ENCODE measurements at regions not wholly inside any gene's neighbourhood (a gene's known extent, or its start where the extent isn't known, plus 50 kb on each side); places are given as distances from the start of the nearest gene placed in this dataset.

- no peak for FAIRE-seq
- no peak for DNase-seq (ENCODE audit: insufficient read length, low spot score)
These were observed 383.8 kb downstream of the LMO4 start for GRCh38 chr1:87712261-87713010.

DNA sequence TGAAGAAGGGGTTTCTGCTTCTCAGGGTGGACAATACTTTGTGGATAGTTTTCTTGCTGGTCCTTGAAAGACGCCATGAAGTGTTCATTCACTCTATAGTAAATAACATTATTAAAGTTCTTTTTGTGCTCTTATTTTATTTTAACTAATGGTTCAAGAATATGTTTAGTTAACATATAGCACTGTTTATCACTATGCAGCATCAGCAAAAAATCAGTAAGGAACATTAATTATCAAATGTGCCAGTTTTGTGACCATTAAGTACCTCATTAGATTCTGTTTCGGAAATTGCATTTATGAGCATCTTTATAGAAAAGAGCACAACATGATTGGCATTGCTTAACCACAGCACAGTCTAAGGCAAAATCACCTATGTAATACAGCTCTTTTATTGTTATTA is 385.6 kb downstream of the LMO4 start:
- FAIRE-seq = no peak
- DNase-seq (ENCODE audit: insufficient read length, low spot score) = no peak

DNA sequence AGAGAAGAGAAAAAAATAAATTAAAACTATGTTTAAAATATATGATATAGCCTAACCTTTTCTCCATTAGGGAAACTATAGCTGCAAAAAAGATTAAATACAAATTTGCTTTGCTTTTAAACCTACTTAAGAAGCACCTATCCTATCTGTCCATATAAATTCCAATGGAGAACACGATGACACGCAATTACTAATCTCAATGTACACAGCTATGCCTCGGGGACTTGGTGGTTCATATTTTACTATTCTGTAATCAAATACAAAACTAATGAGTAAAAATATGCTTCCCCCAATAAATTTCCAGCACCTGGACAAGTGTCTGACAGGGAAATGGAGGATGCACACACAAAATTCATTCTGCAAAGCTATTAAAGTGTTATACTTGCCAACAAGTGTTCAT is 386.4 kb downstream of the LMO4 start:
- FAIRE-seq = no peak
- DNase-seq (ENCODE audit: insufficient read length, low spot score) = no peak

GRCh38 chr1:87715471-87715870 is 386.8 kb downstream of the LMO4 start:
- no peak for FAIRE-seq
- DNase-seq (ENCODE audit: insufficient read length, low spot score) = no peak

- FAIRE-seq = no peak
- DNase-seq (ENCODE audit: insufficient read length, low spot score) = no peak
These were observed 388.5 kb downstream of the LMO4 start for GRCh38 chr1:87717157-87717670.

DNA sequence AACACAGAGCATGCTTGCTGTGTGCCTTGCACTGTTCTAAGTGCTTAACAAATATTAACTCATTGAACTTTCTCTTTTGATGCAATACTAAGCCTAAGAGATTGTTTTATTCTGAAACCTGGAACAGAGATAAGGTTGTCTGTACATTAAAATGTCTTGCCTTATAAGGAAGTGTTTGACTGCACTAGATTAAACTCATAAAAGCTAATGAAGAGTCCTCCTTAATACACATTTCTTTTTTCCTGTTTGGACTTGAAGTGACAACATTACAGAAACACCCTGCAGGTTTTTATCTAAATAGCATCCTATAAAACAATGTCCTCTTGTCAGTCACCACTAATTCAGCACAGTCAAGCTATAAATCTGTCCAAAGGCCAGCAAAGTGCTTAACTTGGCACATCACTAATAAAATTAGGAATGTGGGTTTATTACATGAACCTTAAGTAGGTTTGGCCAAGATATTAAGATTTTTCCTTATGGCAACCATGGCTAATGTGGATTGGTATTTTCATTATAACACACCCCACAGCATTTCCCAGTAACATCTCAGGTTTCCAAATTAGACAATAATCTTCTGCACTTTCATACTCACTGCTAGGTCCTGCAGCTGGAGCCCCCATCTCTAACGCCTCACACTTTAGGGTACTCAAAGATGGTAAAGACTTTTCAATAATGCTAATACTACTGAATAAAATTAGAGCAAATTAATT is 389.7 kb downstream of the LMO4 start:
- FAIRE-seq = no peak
- DNase-seq (ENCODE audit: insufficient read length, low spot score) = no peak

DNA sequence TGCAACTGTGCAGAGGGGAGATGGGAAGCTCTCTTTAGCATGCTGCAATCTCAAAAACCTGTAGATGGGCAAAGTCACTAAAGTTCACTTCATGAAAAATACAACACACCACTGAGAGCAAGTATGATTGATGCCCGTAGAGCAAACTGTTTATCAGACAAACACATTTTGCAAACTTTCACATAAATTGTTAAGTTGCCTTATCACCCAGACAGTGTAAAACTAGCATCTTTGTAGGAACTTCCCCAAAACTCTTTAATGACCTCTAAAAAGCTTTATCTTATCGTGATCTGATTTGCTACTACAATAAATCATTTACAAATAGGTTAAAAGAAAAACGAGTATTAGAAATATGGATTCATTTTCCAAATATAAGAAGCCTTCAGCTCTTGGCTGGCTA is 391.0 kb downstream of the LMO4 start:
- FAIRE-seq = no peak

GRCh38 chr1:87720561-87720960 is 391.9 kb downstream of the LMO4 start:
- FAIRE-seq = no peak
- no peak for DNase-seq (ENCODE audit: insufficient read length, low spot score)

More for the DNA sequence above, 391.0 kb downstream of the LMO4 start:
- DNase-seq (ENCODE audit: insufficient read length, low spot score) = no peak

DNA sequence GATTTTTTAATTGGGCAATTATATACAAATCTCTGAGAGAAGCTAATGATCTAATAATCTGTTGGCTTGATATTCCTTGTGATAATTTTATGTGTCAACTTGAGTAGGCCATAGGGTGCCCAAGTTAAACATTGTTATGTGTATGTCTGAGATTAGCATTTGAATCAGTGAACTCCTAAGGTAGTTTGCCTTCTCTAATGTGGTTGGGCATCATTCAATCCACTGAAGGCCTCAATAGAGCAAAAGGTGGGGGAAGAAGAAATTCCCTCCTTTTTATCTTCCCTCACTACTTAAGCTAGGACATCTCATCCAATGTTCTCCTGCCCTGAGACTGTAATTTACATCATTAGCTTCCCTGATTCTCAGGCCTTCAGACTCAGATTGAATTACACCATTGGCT is 394.5 kb downstream of the LMO4 start:
- FAIRE-seq (no peak), DNase-seq (ENCODE audit: insufficient read length, low spot score) (no peak)

DNA sequence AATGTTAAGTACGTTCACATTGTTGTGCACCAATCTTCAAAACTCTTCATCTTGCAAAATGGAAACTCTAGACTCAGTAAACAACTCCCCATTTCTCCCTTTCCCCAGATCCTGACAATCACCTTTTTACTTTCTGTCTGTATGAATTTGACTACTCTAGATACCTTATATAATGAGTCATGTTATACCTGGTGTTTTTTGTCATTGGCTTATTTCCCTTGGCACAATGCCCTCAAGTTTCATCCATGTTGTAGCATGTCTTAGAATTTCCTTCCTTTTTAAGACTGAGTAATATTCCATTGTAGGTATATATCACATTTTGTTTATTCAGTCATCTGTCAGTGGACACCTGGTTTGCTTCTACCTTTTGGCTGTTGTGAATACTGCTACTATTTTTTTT is 399.5 kb downstream of the LMO4 start:
- DNase-seq (ENCODE audit: insufficient read length, low spot score) (no peak), FAIRE-seq (no peak)

GRCh38 chr1:87730274-87731216 is 401.9 kb downstream of the LMO4 start:
- FAIRE-seq (no peak), DNase-seq (ENCODE audit: insufficient read length, low spot score) (no peak)

GRCh38 chr1:87733386-87733785 is 404.7 kb downstream of the LMO4 start:
- FAIRE-seq (no peak), DNase-seq (ENCODE audit: insufficient read length, low spot score) (no peak)

DNA sequence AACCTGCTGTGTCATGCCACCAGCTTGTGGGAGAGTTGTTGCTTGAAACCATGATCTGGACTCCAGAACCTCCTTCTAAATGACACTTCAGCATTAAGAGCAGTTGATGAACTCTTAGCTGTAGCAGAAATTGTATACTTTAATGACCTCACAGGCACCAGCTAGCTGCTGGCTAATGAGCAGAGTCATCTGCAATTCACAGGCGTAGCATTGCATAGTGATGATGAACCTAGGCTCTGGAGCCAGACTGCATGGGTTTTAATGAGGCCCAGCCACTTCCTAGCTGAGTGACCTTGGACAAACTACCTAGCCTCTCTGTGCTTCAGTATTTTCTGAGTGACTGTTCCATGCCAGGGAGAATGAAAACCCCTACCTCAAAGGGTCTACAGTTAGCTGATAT is 407.1 kb downstream of the LMO4 start:
- DNase-seq (ENCODE audit: insufficient read length, low spot score) (no peak), FAIRE-seq (no peak)

DNA sequence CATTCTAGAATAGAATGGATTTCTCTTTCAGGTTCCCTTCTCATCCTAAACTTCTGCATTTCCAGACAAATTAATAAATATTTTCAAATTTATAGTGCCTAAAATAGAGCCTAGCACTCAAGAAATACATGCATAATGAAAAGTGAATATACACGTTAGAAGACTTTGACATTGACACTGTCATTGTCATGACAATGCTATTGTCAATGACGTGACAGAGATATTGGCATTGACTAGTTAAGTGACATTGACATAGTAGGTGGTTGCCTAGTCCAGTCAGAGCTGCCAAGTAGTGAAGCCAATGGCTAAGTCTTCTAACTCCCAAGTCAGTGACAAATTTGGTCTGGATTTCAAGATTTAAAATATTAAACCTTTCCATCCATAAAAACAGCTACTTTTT is 410.5 kb downstream of the LMO4 start:
- DNase-seq (ENCODE audit: insufficient read length, low spot score) (no peak), FAIRE-seq (no peak)

GRCh38 chr1:87739704-87740103 is 411.0 kb downstream of the LMO4 start:
- DNase-seq (ENCODE audit: insufficient read length, low spot score) (no peak), FAIRE-seq (no peak)

- no peak for DNase-seq (ENCODE audit: insufficient read length, low spot score)
- FAIRE-seq = no peak
These were observed 414.6 kb downstream of the LMO4 start for GRCh38 chr1:87743256-87743655.

DNA sequence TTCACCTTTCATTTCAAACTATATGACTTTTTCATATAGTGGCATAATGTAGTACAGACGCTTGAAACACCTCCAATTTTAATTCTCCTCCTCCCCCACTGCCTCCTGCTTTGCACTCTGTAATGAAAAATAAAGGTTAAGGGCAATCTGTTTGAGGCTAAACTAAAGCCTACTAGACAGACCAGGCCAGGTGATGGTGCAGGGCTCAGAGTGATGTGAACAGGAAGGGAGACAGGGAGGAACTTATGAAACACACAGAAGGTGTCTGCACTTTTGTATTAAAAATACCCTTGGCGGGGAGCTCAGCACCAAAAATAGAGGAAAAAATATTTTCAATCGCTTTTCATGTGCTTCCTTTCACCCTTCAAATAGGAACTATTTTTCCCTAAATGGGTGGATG is 415.4 kb downstream of the LMO4 start:
- no peak for DNase-seq (ENCODE audit: insufficient read length, low spot score)
- FAIRE-seq = no peak

- DNase-seq (ENCODE audit: insufficient read length, low spot score) = no peak
- FAIRE-seq = no peak
These were observed 416.1 kb downstream of the LMO4 start for GRCh38 chr1:87744763-87745162.

GRCh38 chr1:87753366-87753765 is 424.7 kb downstream of the LMO4 start:
- no peak for FAIRE-seq

DNA sequence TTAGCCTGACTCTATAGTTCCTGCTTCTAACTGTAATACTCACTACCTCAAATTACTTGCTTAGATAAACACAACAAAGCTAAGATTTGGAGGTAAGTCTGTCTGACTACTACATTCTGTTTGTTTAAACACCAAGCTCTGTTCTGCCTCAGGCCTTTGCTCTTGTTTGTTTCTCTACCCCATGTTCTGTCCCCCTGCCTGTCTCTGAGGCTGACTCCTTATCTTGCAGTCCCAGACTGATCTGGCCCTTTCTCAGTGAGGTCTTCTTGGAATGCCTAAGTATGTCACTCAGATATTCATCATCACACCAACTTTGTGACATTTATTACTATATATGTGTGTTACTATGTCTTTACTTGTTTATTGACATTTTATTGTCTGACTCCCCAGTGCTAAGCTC is 425.5 kb downstream of the LMO4 start:
- DNase-seq (ENCODE audit: insufficient read length, low spot score) = no peak
- no peak for FAIRE-seq

More at GRCh38 chr1:87753366-87753765, 424.7 kb downstream of the LMO4 start:
- DNase-seq (ENCODE audit: insufficient read length, low spot score) = no peak

DNA sequence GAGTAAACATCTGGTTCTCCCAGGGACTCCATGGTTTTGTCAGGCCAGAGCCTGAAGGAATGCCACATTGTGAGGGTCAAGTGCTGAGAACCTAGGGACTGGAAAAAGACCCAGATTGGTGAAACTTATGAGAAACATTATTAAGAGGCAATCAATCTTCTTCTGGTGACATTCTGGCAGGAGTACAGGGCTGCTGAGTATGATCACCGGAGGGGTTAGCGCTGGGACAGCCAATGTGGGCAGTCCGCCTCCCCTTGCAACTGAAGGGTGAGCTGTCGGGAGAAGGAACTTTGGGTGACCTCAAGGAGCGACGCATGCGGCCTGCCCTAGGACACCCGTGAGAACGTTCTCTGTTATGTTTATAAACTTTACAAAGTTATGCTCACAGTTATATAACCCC is 429.0 kb downstream of the LMO4 start:
- no peak for FAIRE-seq
- DNase-seq (ENCODE audit: insufficient read length, low spot score) = no peak

Measured in HTR-8/SVneo (cell line).